Loucy (cell line): ENCODE measurements at regions not wholly inside any gene's neighbourhood (a gene's known extent, or its start where the extent isn't known, plus 50 kb on each side); places are given as distances from the start of the nearest gene placed in this dataset.

ENCODE experiments used
- CTCF ChIP-seq: fragments of 200-600 bp; sonication (generic); conservative IDR thresholded peaks from 2 replicates; pipeline ENCODE4 v1.5.1; 2014; ENCODE audit warnings: mild to moderate bottlenecking, antibody characterized with exemption, low read length
- EZH2phosphoT487 ChIP-seq: fragments of 200-600 bp; IDR thresholded peaks from 2 replicates; pipeline ENCODE4 v1.6.1; 2018; ENCODE audit warnings: antibody characterized with exemption, mild to moderate bottlenecking, moderate library complexity, borderline replicate concordance

GRCh38 chr7:153404781-153405279 is 645.3 kb downstream of the ACTR3B start:
- TF ChIP-seq CTCF (no peak), EZH2phosphoT487 (no peak)
